ENCODE measurements at regions not wholly inside any gene's neighbourhood (a gene's known extent, or its start where the extent isn't known, plus 50 kb on each side); places are given as distances from the start of the nearest gene placed in this dataset.

- TF ChIP-seq CUX1 (IDR thresholded peaks at IDR 0.05; ENCODE audit: insufficient replicate concordance, low read depth, low read length): no peak
- TF ChIP-seq CTCF (IDR thresholded peaks at IDR 0.05 in 2 of 3, conservative IDR thresholded peaks at IDR 0.05 in 1 of 3; ENCODE audit: control insufficient read depth in 2 of 3, extremely low read depth in 1 of 3, insufficient read depth in 1 of 3, low read depth in 3 of 3, low read length in 3 of 3): no peak
- TF ChIP-seq PML (IDR thresholded peaks at IDR 0.05; ENCODE audit: low read length): no peak
Observed at GRCh38 chr5:164373876-164374275, 868.5 kb downstream of the MAT2B start (continued).

- POLR2A ChIA-PET: no interaction called here
- Histone ChIP-seq H3K27ac (ENCODE audit: control insufficient read depth, insufficient read depth) (no peak overlapping the region), H3K4me1 (ENCODE audit: control insufficient read depth, insufficient read depth, low read length) (no peaks in the 10 kb centered on the region), H3K36me3 (ENCODE audit: control insufficient read depth in 2 of 2, insufficient read depth in 2 of 2, low read length in 1 of 2) (no peaks in the 10 kb centered on the region), H3K79me2 (ENCODE audit: control insufficient read depth, insufficient read depth, low read length) (no peaks in the 10 kb centered on the region), H3K27me3 (replicated peaks in 1 of 2; ENCODE audit: control insufficient read depth in 2 of 2, insufficient read depth in 2 of 2, low read length in 1 of 2) (no peaks in the 10 kb centered on the region), H4K20me1 (ENCODE audit: control insufficient read depth, insufficient read depth) (no peaks in the 10 kb centered on the region), H2AFZ (ENCODE audit: control insufficient read depth, low read depth, low read length) (no peak overlapping the region), H3K9me3 (replicated peaks; ENCODE audit: control insufficient read depth, insufficient read depth, low read length) (no peaks in the 10 kb centered on the region), H3K9ac (ENCODE audit: control insufficient read depth, insufficient read depth, low read length) (no peak overlapping the region), H3K4me2 (ENCODE audit: control insufficient read depth, insufficient read depth) (no peak overlapping the region), H3K4me3 (no peak overlapping the region)
- no TSS peak for BruUV-seq (replicated peaks)
- in situ Hi-C loops (cut with MboI) (no loop called here), intact Hi-C loops (cut with micrococcal nuclease; ENCODE audit: unreplicated experiment) (no loop called here)
- SMC1A ChIA-PET (ENCODE audit: uncharacterized antibody, unreplicated experiment): interaction anchor here (1.0 to 2.9 kb wide), 7 partner anchors 10 to 38 kb away, joined by 3 to 10 read pairs (median 4); no protein-coding TSS in a partner anchor
- CTCF ChIA-PET: interaction anchor here (1.6 kb wide), 1 partner anchor 23 kb away, joined by 3 read pairs; no protein-coding TSS in a partner anchor
- 0% methylated on average over 1 of the region's 1 CpG for WGBS (ENCODE audit: insufficient coverage, insufficient replicate concordance, low lambda C conversion rate, missing lambda C conversion rate)
- ATAC-seq: no peak
- no peak for DNase-seq (ENCODE audit: low read depth, low spot score)
- RAD21 ChIA-PET (ENCODE audit: unreplicated experiment): interaction anchor here (0.9 to 1.6 kb wide), 3 partner anchors 9 to 168 kb away, joined by 3 to 4 read pairs (median 3); no protein-coding TSS in a partner anchor
- FAIRE-seq: no peak
- TF ChIP-seq USF2 (IDR thresholded peaks at IDR 0.05; ENCODE audit: borderline replicate concordance, low read depth, low read length) (no peak), BCLAF1 (IDR thresholded peaks at IDR 0.05) (no peak), NR2F1 (conservative IDR thresholded peaks at IDR 0.05) (no peak), BMI1 (IDR thresholded peaks at IDR 0.05; ENCODE audit: borderline replicate concordance) (no peak), TCF12 (IDR thresholded peaks at IDR 0.05; ENCODE audit: low read depth, low read length) (no peak), CTCF (IDR thresholded peaks at IDR 0.05 in 2 of 3, conservative IDR thresholded peaks at IDR 0.05 in 1 of 3; ENCODE audit: control insufficient read depth in 2 of 3, extremely low read depth in 1 of 3, insufficient read depth in 1 of 3, low read depth in 3 of 3, low read length in 3 of 3) (no peak)
Observed at GRCh38 chr5:164375051-164375450, 869.6 kb downstream of the MAT2B start.

Measured in GM12878 (cell line).